ENCODE measurements at regions not wholly inside any gene's neighbourhood (a gene's known extent, or its start where the extent isn't known, plus 50 kb on each side); places are given as distances from the start of the nearest gene placed in this dataset.
A peak's percentile ranks its signal among the peaks of the same experiment; 100 is the strongest.

DNA sequence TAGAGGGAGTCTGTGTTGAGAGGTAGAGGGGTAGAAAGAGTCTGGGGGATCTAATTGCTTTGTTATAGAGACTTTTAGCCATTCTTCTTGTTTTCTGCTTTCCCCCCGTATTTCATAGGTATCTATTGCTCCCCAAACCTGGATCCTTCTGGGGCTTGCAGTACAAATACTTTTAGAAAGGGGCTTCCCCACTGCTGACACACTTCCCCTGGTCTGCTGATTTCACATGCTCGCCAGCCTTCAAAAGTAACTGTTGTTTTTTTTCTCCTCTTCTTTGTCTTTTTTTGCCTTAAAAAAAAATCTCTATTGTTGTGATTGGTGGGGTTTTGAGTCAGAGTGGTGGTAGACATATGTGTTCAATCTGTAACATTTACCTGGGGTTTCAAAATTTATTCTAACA is 300.6 kb upstream of the AZI2 start:
- TF ChIP-seq, protein P1, sequence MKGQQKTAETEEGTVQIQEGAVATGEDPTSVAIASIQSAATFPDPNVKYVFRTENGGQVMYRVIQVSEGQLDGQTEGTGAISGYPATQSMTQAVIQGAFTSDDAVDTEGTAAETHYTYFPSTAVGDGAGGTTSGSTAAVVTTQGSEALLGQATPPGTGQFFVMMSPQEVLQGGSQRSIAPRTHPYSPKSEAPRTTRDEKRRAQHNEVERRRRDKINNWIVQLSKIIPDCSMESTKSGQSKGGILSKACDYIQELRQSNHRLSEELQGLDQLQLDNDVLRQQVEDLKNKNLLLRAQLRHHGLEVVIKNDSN (IDR thresholded peaks at IDR 0.05), result no peak
- TF ChIP-seq CEBPB (IDR thresholded peaks at IDR 0.05) (no peak), FOXM1 (IDR thresholded peaks at IDR 0.05; ENCODE audit: borderline replicate concordance, low read depth) (no peak), TEAD4 (IDR thresholded peaks at IDR 0.05) (no peak), CREB1 (IDR thresholded peaks at IDR 0.05; ENCODE audit: low read depth) (no peak), YY1 (IDR thresholded peaks at IDR 0.05; ENCODE audit: low read depth) (no peak), TAF1 (IDR thresholded peaks at IDR 0.05; ENCODE audit: low read depth) (no peak), EGR1 (IDR thresholded peaks at IDR 0.05) (no peak), TCF12 (IDR thresholded peaks at IDR 0.05; ENCODE audit: low read depth) (no peak), NFIC (IDR thresholded peaks at IDR 0.05) (no peak), ZBTB7A (IDR thresholded peaks at IDR 0.05; ENCODE audit: low read depth) (no peak), EP300 (IDR thresholded peaks at IDR 0.05; ENCODE audit: borderline replicate concordance) (no peak), RAD21 (IDR thresholded peaks at IDR 0.05; ENCODE audit: low read depth) (no peak)
- TF ChIP-seq, protein P2, sequence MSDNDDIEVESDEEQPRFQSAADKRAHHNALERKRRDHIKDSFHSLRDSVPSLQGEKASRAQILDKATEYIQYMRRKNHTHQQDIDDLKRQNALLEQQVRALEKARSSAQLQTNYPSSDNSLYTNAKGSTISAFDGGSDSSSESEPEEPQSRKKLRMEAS (IDR thresholded peaks at IDR 0.05), result no peak
- TF ChIP-seq, protein P3, sequence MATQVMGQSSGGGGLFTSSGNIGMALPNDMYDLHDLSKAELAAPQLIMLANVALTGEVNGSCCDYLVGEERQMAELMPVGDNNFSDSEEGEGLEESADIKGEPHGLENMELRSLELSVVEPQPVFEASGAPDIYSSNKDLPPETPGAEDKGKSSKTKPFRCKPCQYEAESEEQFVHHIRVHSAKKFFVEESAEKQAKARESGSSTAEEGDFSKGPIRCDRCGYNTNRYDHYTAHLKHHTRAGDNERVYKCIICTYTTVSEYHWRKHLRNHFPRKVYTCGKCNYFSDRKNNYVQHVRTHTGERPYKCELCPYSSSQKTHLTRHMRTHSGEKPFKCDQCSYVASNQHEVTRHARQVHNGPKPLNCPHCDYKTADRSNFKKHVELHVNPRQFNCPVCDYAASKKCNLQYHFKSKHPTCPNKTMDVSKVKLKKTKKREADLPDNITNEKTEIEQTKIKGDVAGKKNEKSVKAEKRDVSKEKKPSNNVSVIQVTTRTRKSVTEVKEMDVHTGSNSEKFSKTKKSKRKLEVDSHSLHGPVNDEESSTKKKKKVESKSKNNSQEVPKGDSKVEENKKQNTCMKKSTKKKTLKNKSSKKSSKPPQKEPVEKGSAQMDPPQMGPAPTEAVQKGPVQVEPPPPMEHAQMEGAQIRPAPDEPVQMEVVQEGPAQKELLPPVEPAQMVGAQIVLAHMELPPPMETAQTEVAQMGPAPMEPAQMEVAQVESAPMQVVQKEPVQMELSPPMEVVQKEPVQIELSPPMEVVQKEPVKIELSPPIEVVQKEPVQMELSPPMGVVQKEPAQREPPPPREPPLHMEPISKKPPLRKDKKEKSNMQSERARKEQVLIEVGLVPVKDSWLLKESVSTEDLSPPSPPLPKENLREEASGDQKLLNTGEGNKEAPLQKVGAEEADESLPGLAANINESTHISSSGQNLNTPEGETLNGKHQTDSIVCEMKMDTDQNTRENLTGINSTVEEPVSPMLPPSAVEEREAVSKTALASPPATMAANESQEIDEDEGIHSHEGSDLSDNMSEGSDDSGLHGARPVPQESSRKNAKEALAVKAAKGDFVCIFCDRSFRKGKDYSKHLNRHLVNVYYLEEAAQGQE (IDR thresholded peaks at IDR 0.05; ENCODE audit: low read depth), result no peak

DNA sequence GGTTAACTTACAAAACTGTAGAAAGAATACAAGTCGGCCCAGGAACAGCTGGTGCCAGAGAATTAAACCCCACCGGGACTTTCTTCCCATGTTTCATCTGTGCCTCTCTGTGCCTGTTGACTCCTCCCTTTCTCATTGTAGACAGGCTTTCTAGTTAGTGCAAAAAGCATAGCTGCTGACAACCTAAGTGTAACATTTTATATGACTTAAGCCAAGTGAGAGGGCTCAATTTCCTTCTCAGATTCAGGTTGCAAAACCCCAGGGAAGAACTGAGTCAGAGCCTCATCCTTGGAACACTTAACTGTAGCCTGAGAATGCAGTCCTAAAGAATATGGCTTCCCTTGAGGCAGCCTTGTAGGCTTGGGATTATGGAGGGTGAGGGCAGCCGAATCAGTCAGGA is 302.5 kb upstream of the AZI2 start:
- TF ChIP-seq ZBTB7A (IDR thresholded peaks at IDR 0.05; ENCODE audit: low read depth) (no peak), EP300 (IDR thresholded peaks at IDR 0.05; ENCODE audit: borderline replicate concordance) (no peak), YY1 (IDR thresholded peaks at IDR 0.05; ENCODE audit: low read depth) (no peak)
- TF ChIP-seq, protein P2 (IDR thresholded peaks at IDR 0.05), result no peak
- TF ChIP-seq, protein P1 (IDR thresholded peaks at IDR 0.05), result no peak

DNA sequence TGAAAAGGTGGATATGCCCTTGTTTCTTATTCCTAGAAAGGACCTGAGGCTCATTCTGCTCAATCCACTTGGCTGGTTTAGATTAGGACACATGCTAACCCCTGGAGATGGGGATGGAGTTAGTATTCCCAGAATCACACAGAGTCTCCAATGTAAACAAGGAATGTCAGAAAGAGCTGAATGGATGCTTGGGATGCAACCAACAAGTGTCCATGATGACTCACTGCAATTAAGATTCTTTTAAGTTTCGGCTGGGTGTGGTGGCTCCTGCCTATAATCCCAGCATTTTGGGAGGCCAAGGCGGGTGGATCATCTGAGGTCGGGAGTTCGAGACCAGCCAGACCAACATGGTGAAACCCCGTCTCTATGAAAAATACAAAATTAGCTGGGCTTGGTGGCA is 315.5 kb upstream of the AZI2 start:
- TF ChIP-seq CREB1 (IDR thresholded peaks at IDR 0.05; ENCODE audit: low read depth) (no peak), CEBPB (IDR thresholded peaks at IDR 0.05) (no peak), RAD21 (IDR thresholded peaks at IDR 0.05; ENCODE audit: low read depth) (no peak), NFIC (IDR thresholded peaks at IDR 0.05) (no peak), YY1 (IDR thresholded peaks at IDR 0.05; ENCODE audit: low read depth) (no peak), TCF12 (IDR thresholded peaks at IDR 0.05; ENCODE audit: low read depth) (no peak)
- TF ChIP-seq, protein P3 (IDR thresholded peaks at IDR 0.05; ENCODE audit: low read depth), result no peak
- TF ChIP-seq, protein P1 (IDR thresholded peaks at IDR 0.05), result no peak

DNA sequence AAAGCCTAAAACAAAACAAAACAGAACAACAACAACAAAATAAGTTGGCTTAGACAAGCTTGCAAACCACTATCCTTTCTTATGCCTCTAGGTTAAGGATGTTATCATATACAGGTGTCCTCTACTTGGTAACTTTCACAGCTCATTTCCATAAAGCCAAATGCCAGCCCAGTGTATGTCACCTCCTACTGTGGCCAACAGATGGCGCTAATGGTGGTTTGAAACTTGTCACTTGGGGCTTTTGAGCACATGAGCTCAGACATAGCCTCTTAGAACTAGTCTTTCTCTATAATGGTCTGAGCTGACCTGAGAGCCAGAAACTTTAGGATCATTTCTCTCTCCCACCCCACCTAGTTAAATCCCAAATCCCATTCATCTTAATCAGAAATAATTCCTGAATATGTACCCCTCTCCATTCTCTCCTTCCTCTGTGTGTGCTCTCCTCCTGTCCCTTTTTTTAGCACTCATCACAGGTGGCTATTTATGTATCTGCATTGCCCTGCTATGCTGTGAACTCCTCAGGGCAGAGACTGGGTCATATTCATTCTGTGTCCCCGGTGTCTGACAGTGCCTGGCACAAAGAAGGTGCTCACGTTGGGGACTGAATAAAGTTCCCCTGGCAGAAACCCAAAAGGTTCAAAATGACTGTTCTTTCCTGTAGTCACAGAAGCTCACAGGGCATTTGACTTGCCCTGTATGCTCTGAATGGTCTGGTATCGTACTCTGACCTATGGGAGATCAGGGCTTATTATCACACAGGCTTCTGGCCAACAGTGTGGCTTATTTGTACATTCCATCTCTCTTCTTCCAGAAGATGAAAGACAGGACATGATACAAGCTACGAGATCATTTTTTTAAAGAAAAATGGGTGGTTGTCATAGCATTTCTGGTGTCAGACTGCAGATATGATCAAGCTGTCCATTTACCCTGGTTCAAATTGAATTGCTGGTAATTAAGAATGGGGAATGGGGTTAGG is 319.3 kb upstream of the AZI2 start:
- TF ChIP-seq RAD21 (IDR thresholded peaks at IDR 0.05; ENCODE audit: low read depth), result peak; percentile 74
- no peak for TF ChIP-seq TEAD4 (IDR thresholded peaks at IDR 0.05)

DNA sequence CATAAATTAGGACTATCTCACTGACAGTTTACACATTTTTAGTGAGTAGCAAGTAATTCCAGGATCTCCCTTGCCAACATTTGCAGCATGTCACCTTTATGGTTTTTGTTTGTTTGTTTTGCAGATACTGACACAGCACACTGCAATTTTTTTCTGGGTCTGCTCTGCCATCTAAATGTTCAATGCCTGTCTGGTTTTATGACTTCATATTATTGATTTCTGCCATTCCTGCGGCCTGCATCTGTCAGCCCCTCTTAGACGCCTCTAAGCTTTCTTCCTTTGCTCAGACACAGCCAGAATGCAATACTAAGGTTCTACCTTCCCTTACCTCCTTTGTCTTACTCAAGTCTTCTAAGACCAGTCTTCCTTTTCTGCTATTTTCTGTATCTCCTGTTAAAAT is 321.2 kb upstream of the AZI2 start:
- TF ChIP-seq TEAD4 (IDR thresholded peaks at IDR 0.05) (no peak), EP300 (IDR thresholded peaks at IDR 0.05; ENCODE audit: borderline replicate concordance) (no peak), ZBTB7A (IDR thresholded peaks at IDR 0.05; ENCODE audit: low read depth) (no peak), RAD21 (IDR thresholded peaks at IDR 0.05; ENCODE audit: low read depth) (no peak), CREB1 (IDR thresholded peaks at IDR 0.05; ENCODE audit: low read depth) (no peak), YY1 (IDR thresholded peaks at IDR 0.05; ENCODE audit: low read depth) (no peak), NFIC (IDR thresholded peaks at IDR 0.05) (no peak), TAF1 (IDR thresholded peaks at IDR 0.05; ENCODE audit: low read depth) (no peak), EGR1 (IDR thresholded peaks at IDR 0.05) (no peak), CEBPB (IDR thresholded peaks at IDR 0.05) (no peak), TCF12 (IDR thresholded peaks at IDR 0.05; ENCODE audit: low read depth) (no peak), FOXM1 (IDR thresholded peaks at IDR 0.05; ENCODE audit: borderline replicate concordance, low read depth) (no peak)
- TF ChIP-seq, protein P2 (IDR thresholded peaks at IDR 0.05), result no peak
- TF ChIP-seq, protein P3 (IDR thresholded peaks at IDR 0.05; ENCODE audit: low read depth), result no peak
- TF ChIP-seq, protein P1 (IDR thresholded peaks at IDR 0.05), result no peak
